ENCODE measurements at regions not wholly inside any gene's neighbourhood (a gene's known extent, or its start where the extent isn't known, plus 50 kb on each side); places are given as distances from the start of the nearest gene placed in this dataset.
A peak's percentile ranks its signal among the peaks of the same experiment; 100 is the strongest.

- DNase-seq (ENCODE audit: low spot score) = peak; percentile 90
- intact Hi-C loops (cut with DNase I) = loop anchor here (1.0 to 5.0 kb wide), 3 partner anchors 15 to 74 kb away; no protein-coding TSS in a partner anchor
Observed at GRCh38 chr5:54646356-54647101, 129.0 kb downstream of the SNX18 start.

- no peak for DNase-seq (ENCODE audit: low spot score)
- intact Hi-C loops (cut with DNase I) = loop anchor here (1.0 to 5.0 kb wide), 3 partner anchors 15 to 75 kb away; no protein-coding TSS in a partner anchor
Observed at GRCh38 chr5:54645882-54646355, 128.4 kb downstream of the SNX18 start.

- intact Hi-C loops (cut with DNase I) = no loop called here
- DNase-seq (ENCODE audit: low spot score) = no peak
Observed at GRCh38 chr5:54644226-54644625, 126.7 kb downstream of the SNX18 start.

- no peak for DNase-seq (ENCODE audit: low spot score)
- intact Hi-C loops (cut with DNase I) = no loop called here
Observed at GRCh38 chr5:54643685-54644106, 126.1 kb downstream of the SNX18 start.

- DNase-seq (ENCODE audit: low spot score) = no peak
- intact Hi-C loops (cut with DNase I) = no loop called here
Observed at GRCh38 chr5:54639621-54640020, 122.1 kb downstream of the SNX18 start.

GRCh38 chr5:54638106-54638505 is 120.5 kb downstream of the SNX18 start:
- no peak for DNase-seq (ENCODE audit: low spot score)
- intact Hi-C loops (cut with DNase I) = no loop called here

GRCh38 chr5:54637654-54638053 is 120.1 kb downstream of the SNX18 start:
- DNase-seq (ENCODE audit: low spot score) = no peak
- intact Hi-C loops (cut with DNase I) = no loop called here

- intact Hi-C loops (cut with DNase I) = no loop called here
- DNase-seq (ENCODE audit: low spot score) = no peak
Observed at GRCh38 chr5:54634089-54634488, 116.5 kb downstream of the SNX18 start.

- DNase-seq (ENCODE audit: low spot score) = no peak
- intact Hi-C loops (cut with DNase I) = no loop called here
Observed at GRCh38 chr5:54632131-54632701, 114.7 kb downstream of the SNX18 start.

GRCh38 chr5:54630738-54631359 is 113.3 kb downstream of the SNX18 start:
- DNase-seq (ENCODE audit: low spot score) = no peak
- intact Hi-C loops (cut with DNase I) = loop anchor here (1.0 kb wide), 1 partner anchor 15 kb away; no protein-coding TSS in a partner anchor

GRCh38 chr5:54629115-54629514 is 111.6 kb downstream of the SNX18 start:
- intact Hi-C loops (cut with DNase I) = no loop called here
- no peak for DNase-seq (ENCODE audit: low spot score)

- intact Hi-C loops (cut with DNase I) = no loop called here
- no peak for DNase-seq (ENCODE audit: low spot score)
Observed at GRCh38 chr5:54628050-54628449, 110.5 kb downstream of the SNX18 start.

GRCh38 chr5:54626407-54626806 is 108.8 kb downstream of the SNX18 start:
- intact Hi-C loops (cut with DNase I) = no loop called here
- no peak for DNase-seq (ENCODE audit: low spot score)

GRCh38 chr5:54624805-54625568 is 107.4 kb downstream of the SNX18 start:
- intact Hi-C loops (cut with DNase I) = no loop called here
- no peak for DNase-seq (ENCODE audit: low spot score)

- intact Hi-C loops (cut with DNase I) = no loop called here
- no peak for DNase-seq (ENCODE audit: low spot score)
Observed at GRCh38 chr5:54621709-54622108, 104.2 kb downstream of the SNX18 start.

- intact Hi-C loops (cut with DNase I) = no loop called here
- no peak for DNase-seq (ENCODE audit: low spot score)
Observed at GRCh38 chr5:54621048-54621447, 103.5 kb downstream of the SNX18 start.

- intact Hi-C loops (cut with DNase I) = no loop called here
- no peak for DNase-seq (ENCODE audit: low spot score)
Observed at GRCh38 chr5:54620141-54620933, 102.8 kb downstream of the SNX18 start.

GRCh38 chr5:54619731-54620130 is 102.2 kb downstream of the SNX18 start:
- no peak for DNase-seq (ENCODE audit: low spot score)
- intact Hi-C loops (cut with DNase I) = no loop called here

- no peak for DNase-seq (ENCODE audit: low spot score)
- intact Hi-C loops (cut with DNase I) = no loop called here
Observed at GRCh38 chr5:54616518-54617220, 99.1 kb downstream of the SNX18 start.
